Adrenal gland (tissue), 5 donors: ENCODE measurements at regions not wholly inside any gene's neighbourhood (a gene's known extent, or its start where the extent isn't known, plus 50 kb on each side); places are given as distances from the start of the nearest gene placed in this dataset.

Experiments
- CTCF ChIP-seq, 6 experiments: fragments of 450-650 bp in 4 of 6; fragments of 200-600 bp in 2 of 6; sonication (generic) in 1 of 6; IDR thresholded peaks; 1 replicate in 5 of 6; 2 replicates in 1 of 6; pipeline versions ENCODE4 v1.5.1 to v1.8.0; 2016 to 2021; ENCODE audit warnings: antibody characterized with exemption in 6 of 6, mild to moderate bottlenecking in 2 of 6, moderate library complexity in 1 of 6
- POLR2A ChIP-seq, 2 donors: fragments of 450-650 bp; IDR thresholded peaks; one replicate each; pipeline ENCODE4 v1.6.1; 2017; ENCODE audit warnings: antibody characterized with exemption in 2 of 2, mild to moderate bottlenecking in 2 of 2, moderate library complexity in 1 of 2
- donor health status: DM: no; HTN: no; CAD: no.

- TF ChIP-seq CTCF (IDR thresholded peaks at IDR 0.05) = no peak
- TF ChIP-seq POLR2A (IDR thresholded peaks at IDR 0.05) = no peak
Observed at GRCh38 chr2:64362562-64363026, 91.4 kb upstream of the LGALSL start.
